H9 (cell line): ENCODE measurements at regions not wholly inside any gene's neighbourhood (a gene's known extent, or its start where the extent isn't known, plus 50 kb on each side); places are given as distances from the start of the nearest gene placed in this dataset.
A peak's percentile ranks its signal among the peaks of the same experiment; 100 is the strongest.

ENCODE experiments used
- DNase-seq: peaks from one replicate; pipeline ENCODE4 v3.0.0-alpha.2; 2017
- H2AFZ ChIP-seq: one replicate; pipeline ENCODE4 v1.6.1; 2013; ENCODE audit warnings: mild to moderate bottlenecking, low read length, control low read depth, moderate library complexity
- H2AK5ac ChIP-seq: 2 replicates; pipeline ENCODE4 v1.6.1; 2013; ENCODE audit warnings: low read length, control low read depth, mixed read lengths; ENCODE audit not compliant: insufficient read length
- H2BK120ac ChIP-seq: one replicate; pipeline ENCODE4 v1.6.1; 2013; ENCODE audit warnings: low read depth, mild to moderate bottlenecking, low read length, control low read depth, inconsistent platforms; ENCODE audit not compliant: poor library complexity, severe bottlenecking
- H2BK12ac ChIP-seq: 2 replicates; pipeline ENCODE4 v1.6.1; 2013; ENCODE audit warnings: low read length, control low read depth, mixed read lengths, low read depth; ENCODE audit not compliant: insufficient read length
- H2BK15ac ChIP-seq: 2 replicates; pipeline ENCODE4 v1.6.1; 2013; ENCODE audit warnings: low read depth, low read length, control low read depth
- H2BK20ac ChIP-seq: one replicate; pipeline ENCODE4 v1.6.1; 2013; ENCODE audit warnings: low read depth, mild to moderate bottlenecking, low read length, control low read depth, inconsistent platforms; ENCODE audit not compliant: poor library complexity, severe bottlenecking
- H2BK5ac ChIP-seq: 2 replicates; pipeline ENCODE4 v1.6.1; 2013; ENCODE audit warnings: low read length, control low read depth, mixed read lengths; ENCODE audit not compliant: insufficient read length
- H3K14ac ChIP-seq: 2 replicates; pipeline ENCODE4 v1.6.1; 2013; ENCODE audit warnings: low read length, control low read depth; ENCODE audit not compliant: insufficient read depth
- H3K18ac ChIP-seq: 2 replicates; pipeline ENCODE4 v1.6.1; 2013; ENCODE audit warnings: low read depth, mild to moderate bottlenecking, mixed read lengths, low read length, control low read depth; ENCODE audit not compliant: insufficient read length
- H3K23ac ChIP-seq: 2 replicates; pipeline ENCODE4 v1.6.1; 2013; ENCODE audit warnings: low read length, control low read depth, mixed read lengths, low read depth; ENCODE audit not compliant: insufficient read length
- H3K23me2 ChIP-seq: 2 replicates; pipeline ENCODE4 v1.6.1; 2013; ENCODE audit warnings: low read depth, mild to moderate bottlenecking, mixed read lengths, low read length, control low read depth; ENCODE audit not compliant: insufficient read length, poor library complexity, severe bottlenecking
- H3K27ac ChIP-seq: 2 replicates; pipeline ENCODE4 v1.5.1; 2013; ENCODE audit warnings: low read length, control low read depth, mixed read lengths, low read depth; ENCODE audit not compliant: insufficient read length
- H3K27me3 ChIP-seq: 2 replicates; pipeline ENCODE4 v1.6.1; 2013; ENCODE audit warnings: low read length, control low read depth, inconsistent platforms; ENCODE audit not compliant: insufficient read depth
- H3K4ac ChIP-seq: 2 replicates; pipeline ENCODE4 v1.6.1; 2013; ENCODE audit warnings: low read depth, mild to moderate bottlenecking, control low read depth, inconsistent platforms, low read length, moderate library complexity
- H3K4me1 ChIP-seq: 2 replicates; pipeline ENCODE4 v1.6.1; 2013; ENCODE audit warnings: low read length, control low read depth, inconsistent platforms; ENCODE audit not compliant: insufficient read depth
- H3K4me2 ChIP-seq: 2 replicates; pipeline ENCODE4 v1.6.1; 2013; ENCODE audit warnings: low read length, control low read depth, mixed read lengths; ENCODE audit not compliant: insufficient read length, insufficient read depth
- H3K56ac ChIP-seq: 2 replicates; pipeline ENCODE4 v1.6.1; 2013; ENCODE audit warnings: low read depth, mild to moderate bottlenecking, mixed read lengths, low read length, control low read depth; ENCODE audit not compliant: insufficient read length
- H3K79me1 ChIP-seq: 2 replicates; pipeline ENCODE4 v1.6.1; 2013; ENCODE audit warnings: low read depth, mild to moderate bottlenecking, moderate library complexity, low read length, control low read depth, inconsistent platforms; ENCODE audit not compliant: insufficient read depth, poor library complexity, severe bottlenecking
- H3K79me2 ChIP-seq: 2 replicates; pipeline ENCODE4 v1.6.1; 2013; ENCODE audit warnings: low read length, control low read depth, inconsistent platforms; ENCODE audit not compliant: insufficient read depth
- H3K9ac ChIP-seq: 2 replicates; pipeline ENCODE4 v1.6.1; 2013; ENCODE audit warnings: low read length, control low read depth, mixed read lengths; ENCODE audit not compliant: insufficient read length; ENCODE audit errors: extremely low read depth
- H3K9me3 ChIP-seq: one replicate; pipeline ENCODE4 v1.6.1; 2013; ENCODE audit warnings: low read depth, low read length, inconsistent platforms; ENCODE audit not compliant: control insufficient read depth
- H3T11ph ChIP-seq: one replicate; pipeline ENCODE4 v1.6.1; 2013; ENCODE audit warnings: mild to moderate bottlenecking, low read length, control low read depth, inconsistent platforms
- H4K20me1 ChIP-seq: one replicate; pipeline ENCODE4 v1.6.1; 2013; ENCODE audit not compliant: control insufficient read depth, insufficient read length, insufficient read depth
- H4K5ac ChIP-seq: 2 replicates; pipeline ENCODE4 v1.6.1; 2013; ENCODE audit warnings: low read depth, mild to moderate bottlenecking, mixed read lengths, low read length, control low read depth; ENCODE audit not compliant: insufficient read length
- H4K8ac ChIP-seq: replicated peaks from 2 replicates; pipeline ENCODE4 v1.6.1; 2013; ENCODE audit warnings: low read length, control low read depth, mixed read lengths, low read depth; ENCODE audit not compliant: insufficient read length
- H4K91ac ChIP-seq: 2 replicates; pipeline ENCODE4 v1.6.1; 2013; ENCODE audit warnings: low read depth, mild to moderate bottlenecking, moderate library complexity, mixed read lengths, low read length, control low read depth; ENCODE audit not compliant: insufficient read length
- H3K27ac Mint-ChIP-seq, 3 experiments: 2 replicates in 2 of 3; 3 replicates in 1 of 3; pipeline ENCODE4 v1.8.0; 2020 to 2021; ENCODE audit warnings: mixed read lengths in 3 of 3, mild to moderate bottlenecking in 1 of 3, moderate library complexity in 1 of 3
- H3K27me3 Mint-ChIP-seq: 2 replicates; pipeline ENCODE4 v1.8.0; 2021; ENCODE audit warnings: low read depth, mild to moderate bottlenecking, moderate library complexity, mixed read lengths
- H3K36me3 Mint-ChIP-seq, 3 experiments: 2 replicates in 2 of 3; 3 replicates in 1 of 3; pipeline ENCODE4 v1.8.0; 2020 to 2021; ENCODE audit warnings: low read depth in 3 of 3, mixed read lengths in 3 of 3; ENCODE audit not compliant: insufficient read depth in 1 of 3
- H3K4me1 Mint-ChIP-seq, 2 experiments: 2 replicates each; pipeline ENCODE4 v1.8.0; 2020; ENCODE audit warnings: mixed read lengths in 2 of 2
- H3K4me3 Mint-ChIP-seq, 2 experiments: 2 replicates in 1 of 2; 3 replicates in 1 of 2; pipeline ENCODE4 v1.8.0; 2020 to 2021; ENCODE audit warnings: mild to moderate bottlenecking in 2 of 2, mixed read lengths in 2 of 2, moderate library complexity in 1 of 2
- H3K9me3 Mint-ChIP-seq, 2 experiments: 2 replicates in 1 of 2; 3 replicates in 1 of 2; pipeline ENCODE4 v1.8.0; 2020; ENCODE audit warnings: mild to moderate bottlenecking in 2 of 2, mixed read lengths in 2 of 2, moderate library complexity in 1 of 2
- WGBS: extraction: QIAGEN DNeasy Blood & Tissue Kit; methylation state at CpG from one replicate; pipeline ENCODE4 v1.1.7; 2013; ENCODE audit warnings: missing lambda C conversion rate, low lambda C conversion rate, mixed read lengths; ENCODE audit not compliant: insufficient read length; ENCODE audit errors: extremely low coverage; 5-methylcytosine and 5-hydroxymethylcytosine counted together
- TF ChIP-seq, protein P1 (sequence below): fragments of 200-600 bp; sonication (generic); conservative IDR thresholded peaks from 3 replicates; pipeline ENCODE4 v1.8.0; 2021; ENCODE audit warnings: antibody characterized with exemption, mild to moderate bottlenecking

DNA sequence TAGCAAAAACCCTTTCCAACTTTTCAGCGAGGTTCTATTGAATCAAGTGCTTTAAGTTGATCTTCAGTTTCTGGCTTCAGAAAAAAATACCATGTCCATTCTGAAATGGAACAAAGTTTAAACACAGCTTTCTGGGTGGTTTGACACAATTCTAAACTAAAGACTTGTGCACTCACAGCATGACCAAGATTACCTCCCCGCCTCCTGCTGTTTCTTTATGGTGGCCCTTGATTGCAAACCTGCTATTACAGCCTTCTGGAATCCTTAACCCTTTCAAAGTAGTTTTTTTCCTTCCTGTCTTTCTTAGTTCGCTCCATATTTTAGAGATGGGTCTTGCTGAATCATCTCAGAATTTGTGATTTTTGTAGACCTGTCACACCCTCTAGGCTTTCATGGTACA is 135.9 kb upstream of the FBN2 start:
- Mint-ChIP-seq H3K27me3 (no peaks in the 10 kb centered on the region), H3K4me3 (no peak overlapping the region), H3K9me3 (peaks cover 13 to 15% of the 10 kb centered on the region in 2 experiments), H3K27ac (peak overlapping the region in 1 of 3 experiments; percentile 62; a peak in 2 of 7 replicates), H3K36me3 (peaks cover 0 to 19% (median 10%) of the 10 kb centered on the region in 3 experiments; a peak in 5 of 7 replicates), H3K4me1 (peaks cover 35 to 42% of the 10 kb centered on the region in 2 experiments)
- H3K9me3 ChIP-seq: peaks cover 7% of the 10 kb centered on the region
- no peak for DNase-seq
- no peak overlapping the region for H3K9ac ChIP-seq
- no peak overlapping the region for H3K56ac ChIP-seq
- H3K27ac ChIP-seq: no peak overlapping the region
- no peak overlapping the region for H3K4ac ChIP-seq
- H2BK12ac ChIP-seq: no peak overlapping the region
- no CpG with 5 or more reads among the region's 3 CpGs for WGBS
- no peaks in the 10 kb centered on the region for H4K20me1 ChIP-seq
- H4K91ac ChIP-seq: no peak overlapping the region
- H3K23me2 ChIP-seq: no peaks in the 10 kb centered on the region
- no peak overlapping the region for H3K14ac ChIP-seq
- H3K79me2 ChIP-seq: no peaks in the 10 kb centered on the region
- H3K4me1 ChIP-seq: peaks cover 5% of the 10 kb centered on the region; the same call in 1 of the 2 replicates
- no peak overlapping the region for H2BK20ac ChIP-seq
- H3K27me3 ChIP-seq: no peaks in the 10 kb centered on the region
- no peak overlapping the region for H2AK5ac ChIP-seq
- no peak overlapping the region for H4K5ac ChIP-seq
- H2BK15ac ChIP-seq: no peak overlapping the region
- TF ChIP-seq, protein P1, sequence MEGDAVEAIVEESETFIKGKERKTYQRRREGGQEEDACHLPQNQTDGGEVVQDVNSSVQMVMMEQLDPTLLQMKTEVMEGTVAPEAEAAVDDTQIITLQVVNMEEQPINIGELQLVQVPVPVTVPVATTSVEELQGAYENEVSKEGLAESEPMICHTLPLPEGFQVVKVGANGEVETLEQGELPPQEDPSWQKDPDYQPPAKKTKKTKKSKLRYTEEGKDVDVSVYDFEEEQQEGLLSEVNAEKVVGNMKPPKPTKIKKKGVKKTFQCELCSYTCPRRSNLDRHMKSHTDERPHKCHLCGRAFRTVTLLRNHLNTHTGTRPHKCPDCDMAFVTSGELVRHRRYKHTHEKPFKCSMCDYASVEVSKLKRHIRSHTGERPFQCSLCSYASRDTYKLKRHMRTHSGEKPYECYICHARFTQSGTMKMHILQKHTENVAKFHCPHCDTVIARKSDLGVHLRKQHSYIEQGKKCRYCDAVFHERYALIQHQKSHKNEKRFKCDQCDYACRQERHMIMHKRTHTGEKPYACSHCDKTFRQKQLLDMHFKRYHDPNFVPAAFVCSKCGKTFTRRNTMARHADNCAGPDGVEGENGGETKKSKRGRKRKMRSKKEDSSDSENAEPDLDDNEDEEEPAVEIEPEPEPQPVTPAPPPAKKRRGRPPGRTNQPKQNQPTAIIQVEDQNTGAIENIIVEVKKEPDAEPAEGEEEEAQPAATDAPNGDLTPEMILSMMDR: no peak
- H2BK5ac ChIP-seq: no peak overlapping the region
- no peak overlapping the region for H2AFZ ChIP-seq
- H3K4me2 ChIP-seq: no peak overlapping the region
- H3K79me1 ChIP-seq: no peaks in the 10 kb centered on the region
- no peak overlapping the region for H2BK120ac ChIP-seq
- no peak overlapping the region for H3K23ac ChIP-seq
- H3T11ph ChIP-seq: no peak overlapping the region
- H4K8ac ChIP-seq: no peak overlapping the region
- no peak overlapping the region for H3K18ac ChIP-seq
